DOHH2 (cell line): ENCODE measurements at regions not wholly inside any gene's neighbourhood (a gene's known extent, or its start where the extent isn't known, plus 50 kb on each side); places are given as distances from the start of the nearest gene placed in this dataset.

Experiments
- EZH2phosphoT487 ChIP-seq: fragments of 200-600 bp; sonication (generic); IDR thresholded peaks from 2 replicates; pipeline ENCODE4 v1.6.1; 2017; ENCODE audit warnings: borderline replicate concordance, mild to moderate bottlenecking, antibody characterized with exemption, low read length, moderate library complexity, mixed read lengths
- TF ChIP-seq, protein P1 (sequence below): fragments of 200-600 bp; sonication (generic); IDR thresholded peaks from one replicate; pipeline ENCODE4 v1.5.1; 2014; ENCODE audit warnings: antibody characterized with exemption, mild to moderate bottlenecking, low read depth, low read length; ENCODE audit not compliant: poor library complexity, severe bottlenecking

DNA sequence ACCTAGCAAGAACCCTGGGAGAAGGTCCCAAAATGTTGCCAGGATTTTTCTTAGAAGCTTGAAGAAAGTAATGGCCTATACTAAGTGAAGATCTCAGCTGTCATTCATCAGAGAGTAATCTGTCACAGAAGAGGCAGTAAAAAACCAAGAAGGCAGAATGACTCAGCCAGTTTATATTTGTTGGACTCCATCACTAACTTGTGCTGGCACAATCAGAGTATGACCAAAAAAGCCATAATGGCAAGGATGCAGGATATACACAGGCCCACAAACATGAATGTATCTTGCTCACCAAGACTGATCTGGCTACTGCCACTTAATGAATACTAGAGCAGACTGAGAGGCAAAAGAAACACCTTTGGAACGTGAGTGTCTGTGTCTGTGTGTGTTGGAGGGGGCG, 104.0 kb upstream of the POU5F2 start:
- TF ChIP-seq, protein P1, sequence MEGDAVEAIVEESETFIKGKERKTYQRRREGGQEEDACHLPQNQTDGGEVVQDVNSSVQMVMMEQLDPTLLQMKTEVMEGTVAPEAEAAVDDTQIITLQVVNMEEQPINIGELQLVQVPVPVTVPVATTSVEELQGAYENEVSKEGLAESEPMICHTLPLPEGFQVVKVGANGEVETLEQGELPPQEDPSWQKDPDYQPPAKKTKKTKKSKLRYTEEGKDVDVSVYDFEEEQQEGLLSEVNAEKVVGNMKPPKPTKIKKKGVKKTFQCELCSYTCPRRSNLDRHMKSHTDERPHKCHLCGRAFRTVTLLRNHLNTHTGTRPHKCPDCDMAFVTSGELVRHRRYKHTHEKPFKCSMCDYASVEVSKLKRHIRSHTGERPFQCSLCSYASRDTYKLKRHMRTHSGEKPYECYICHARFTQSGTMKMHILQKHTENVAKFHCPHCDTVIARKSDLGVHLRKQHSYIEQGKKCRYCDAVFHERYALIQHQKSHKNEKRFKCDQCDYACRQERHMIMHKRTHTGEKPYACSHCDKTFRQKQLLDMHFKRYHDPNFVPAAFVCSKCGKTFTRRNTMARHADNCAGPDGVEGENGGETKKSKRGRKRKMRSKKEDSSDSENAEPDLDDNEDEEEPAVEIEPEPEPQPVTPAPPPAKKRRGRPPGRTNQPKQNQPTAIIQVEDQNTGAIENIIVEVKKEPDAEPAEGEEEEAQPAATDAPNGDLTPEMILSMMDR: no peak
- no peak for TF ChIP-seq EZH2phosphoT487
